Activated B cell treated with CpG ODN at 0.5 μM for 24 hours (primary cell): ENCODE measurements at regions not wholly inside any gene's neighbourhood (a gene's known extent, or its start where the extent isn't known, plus 50 kb on each side); places are given as distances from the start of the nearest gene placed in this dataset.

Experiments
- ATAC-seq: fragments of 200-7000 bp; cut with Tn5 transposase; one replicate; pipeline ENCODE4 v1.10.0; 2021; ENCODE audit warnings: low read depth, mild to moderate bottlenecking, moderate library complexity
- CTCF ChIA-PET: fragments of 350-600 bp; sonication (Branson Sonifier 250); formaldehyde crosslinking; loops from one replicate; lab custom pipeline; 2021; ENCODE audit warnings: antibody characterized with exemption; lab: Charles Lee
- POLR2A ChIA-PET: fragments of 350-600 bp; sonication (Branson Sonifier 250); formaldehyde crosslinking; loops from one replicate; lab custom pipeline; 2021; ENCODE audit warnings: antibody characterized with exemption; lab: Charles Lee
- DNase-seq: peaks from one replicate; pipeline ENCODE4 v3.0.0; 2022
- H3K27ac Mint-ChIP-seq: one replicate; pipeline ENCODE4 v1.8.0; 2020; ENCODE audit warnings: mixed read lengths
- H3K27me3 Mint-ChIP-seq: one replicate; pipeline ENCODE4 v1.8.0; 2021; ENCODE audit warnings: mixed read lengths
- H3K36me3 Mint-ChIP-seq: one replicate; pipeline ENCODE4 v1.8.0; 2021; ENCODE audit warnings: low read depth, mixed read lengths
- H3K4me1 Mint-ChIP-seq: one replicate; pipeline ENCODE4 v1.8.0; 2021; ENCODE audit warnings: mixed read lengths
- H3K4me3 Mint-ChIP-seq: one replicate; pipeline ENCODE4 v1.8.0; 2020; ENCODE audit warnings: mild to moderate bottlenecking, mixed read lengths
- H3K9me3 Mint-ChIP-seq: one replicate; pipeline ENCODE4 v1.8.0; 2020; ENCODE audit warnings: mixed read lengths
- CTCF ChIP-seq: fragments of 200-600 bp; IDR thresholded peaks from one replicate; pipeline ENCODE4 v1.8.0; 2022; ENCODE audit warnings: antibody characterized with exemption, mild to moderate bottlenecking
- intact Hi-C: fragments of 100-400 bp; cut with micrococcal nuclease; formaldehyde crosslinking; loops from one replicate; pipeline ENCODE4 v1.15.1; 2024

GRCh38 chr5:10009802-10010201, 239.9 kb downstream of the ATPSCKMT start:
- DNase-seq, result no peak
- no peak overlapping the region for H3K4me3 Mint-ChIP-seq
- H3K27me3 Mint-ChIP-seq, result no peaks in the 10 kb centered on the region
- no peaks in the 10 kb centered on the region for H3K4me1 Mint-ChIP-seq
- ChIA-PET CTCF (no interaction called here), POLR2A (no interaction called here)
- ATAC-seq, result no peak
- TF ChIP-seq CTCF, result no peak
- no peaks in the 10 kb centered on the region for H3K36me3 Mint-ChIP-seq
- intact Hi-C loops, result no loop called here
- no peak overlapping the region for H3K27ac Mint-ChIP-seq
- H3K9me3 Mint-ChIP-seq, result peaks cover 14% of the 10 kb centered on the region

DNA sequence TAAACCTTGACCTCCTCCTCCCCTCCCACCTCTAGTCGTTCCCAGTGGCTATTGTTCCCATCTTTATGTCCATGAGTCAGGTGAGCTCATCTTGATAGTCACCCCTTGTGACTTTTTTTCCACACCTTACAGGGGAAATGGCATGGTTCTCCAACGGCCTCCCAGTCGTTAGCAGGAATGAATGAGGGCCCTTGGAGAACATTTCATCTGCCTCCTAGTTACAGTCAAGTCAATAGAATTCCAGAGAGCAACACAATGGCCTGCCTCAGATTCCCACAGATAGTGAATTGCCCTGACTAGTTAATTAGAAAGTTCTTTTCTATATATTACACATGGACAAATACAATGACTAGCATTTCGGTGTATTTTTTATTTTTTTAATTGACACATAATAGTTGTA, 262.6 kb downstream of the ATPSCKMT start:
- Mint-ChIP-seq H3K36me3 (no peaks in the 10 kb centered on the region), H3K9me3 (peaks cover 12% of the 10 kb centered on the region), H3K27me3 (no peaks in the 10 kb centered on the region), H3K4me3 (no peak overlapping the region), H3K4me1 (no peaks in the 10 kb centered on the region), H3K27ac (no peak overlapping the region)
- no peak for TF ChIP-seq CTCF
- CTCF ChIA-PET, result no interaction called here
- POLR2A ChIA-PET, result no interaction called here
- DNase-seq (no peak), ATAC-seq (no peak)
- intact Hi-C loops, result no loop called here

GRCh38 chr5:9977070-9977469, 272.6 kb downstream of the ATPSCKMT start:
- no peak for ATAC-seq
- Mint-ChIP-seq H3K4me3 (no peak overlapping the region), H3K4me1 (no peaks in the 10 kb centered on the region), H3K36me3 (no peaks in the 10 kb centered on the region), H3K9me3 (peaks cover 2% of the 10 kb centered on the region), H3K27ac (no peak overlapping the region), H3K27me3 (no peaks in the 10 kb centered on the region)
- ChIA-PET POLR2A (no interaction called here), CTCF (no interaction called here)
- intact Hi-C loops, result no loop called here
- no peak for DNase-seq
- TF ChIP-seq CTCF, result no peak

DNA sequence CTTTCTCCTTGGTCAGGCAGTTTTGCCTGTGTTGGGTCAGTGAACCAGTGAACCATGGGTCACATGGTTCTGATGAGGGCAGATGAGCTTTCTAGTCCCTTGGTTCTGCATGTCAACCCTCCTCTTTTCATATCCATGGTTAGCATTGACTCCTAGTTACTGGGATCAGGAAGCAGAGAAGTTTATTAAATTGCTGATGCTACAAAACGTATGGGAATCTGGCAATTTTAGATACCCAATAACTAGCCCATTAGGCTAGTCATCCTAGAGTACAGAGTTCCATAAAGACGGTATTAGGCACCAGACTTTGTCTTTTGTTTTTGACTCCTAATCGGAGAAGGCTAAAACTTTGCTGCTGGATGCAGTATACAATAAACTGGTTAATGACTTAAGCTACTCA, 273.1 kb downstream of the ATPSCKMT start:
- ATAC-seq (no peak), DNase-seq (no peak)
- intact Hi-C loops, result no loop called here
- no peaks in the 10 kb centered on the region for H3K36me3 Mint-ChIP-seq
- H3K4me3 Mint-ChIP-seq, result no peak overlapping the region
- ChIA-PET CTCF (no interaction called here), POLR2A (no interaction called here)
- H3K9me3 Mint-ChIP-seq, result peaks cover 2% of the 10 kb centered on the region
- no peak for TF ChIP-seq CTCF
- H3K4me1 Mint-ChIP-seq, result no peaks in the 10 kb centered on the region
- H3K27ac Mint-ChIP-seq, result no peak overlapping the region
- no peaks in the 10 kb centered on the region for H3K27me3 Mint-ChIP-seq

DNA sequence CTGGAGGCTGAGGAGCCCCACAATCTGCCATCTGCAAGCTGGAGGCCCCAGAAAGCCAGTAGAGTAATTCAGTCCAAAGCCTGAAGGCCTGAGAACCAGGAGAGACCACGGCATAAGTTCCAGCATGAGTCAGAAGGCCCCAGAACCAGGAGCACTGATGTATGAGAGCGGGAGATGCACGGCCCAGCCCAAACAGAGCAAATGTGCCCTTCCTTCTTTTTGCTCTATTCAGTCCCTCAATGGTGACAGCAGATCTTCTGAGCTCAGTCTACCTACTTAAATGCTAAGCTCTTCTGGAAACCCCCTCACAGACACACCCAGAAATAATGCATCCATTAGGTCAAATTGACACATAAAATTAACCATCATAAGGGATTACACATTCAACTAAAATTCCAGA, 277.6 kb downstream of the ATPSCKMT start:
- Mint-ChIP-seq H3K9me3 (peaks cover 9% of the 10 kb centered on the region), H3K4me3 (no peak overlapping the region), H3K27ac (no peak overlapping the region), H3K36me3 (no peaks in the 10 kb centered on the region), H3K4me1 (no peaks in the 10 kb centered on the region), H3K27me3 (no peaks in the 10 kb centered on the region)
- DNase-seq (no peak), ATAC-seq (no peak)
- ChIA-PET CTCF (no interaction called here), POLR2A (no interaction called here)
- TF ChIP-seq CTCF, result no peak
- intact Hi-C loops, result no loop called here
